HG02970 (cell line): ENCODE measurements at regions not wholly inside any gene's neighbourhood (a gene's known extent, or its start where the extent isn't known, plus 50 kb on each side); places are given as distances from the start of the nearest gene placed in this dataset.
"Not testable (repeated sequence)": the region's sequence is repeated elsewhere in the genome, so short reads cannot be mapped to it uniquely, and the experiment has no call there.

Source experiments
- ATAC-seq: cut with Tn5 transposase; IDR thresholded peaks from one replicate; pipeline ENCODE4 v1.9.1; 2021; ENCODE audit warnings: mild to moderate bottlenecking, moderate library complexity, moderate number of reproducible peaks; ENCODE audit not compliant: unreplicated experiment, low FRiP score

DNA sequence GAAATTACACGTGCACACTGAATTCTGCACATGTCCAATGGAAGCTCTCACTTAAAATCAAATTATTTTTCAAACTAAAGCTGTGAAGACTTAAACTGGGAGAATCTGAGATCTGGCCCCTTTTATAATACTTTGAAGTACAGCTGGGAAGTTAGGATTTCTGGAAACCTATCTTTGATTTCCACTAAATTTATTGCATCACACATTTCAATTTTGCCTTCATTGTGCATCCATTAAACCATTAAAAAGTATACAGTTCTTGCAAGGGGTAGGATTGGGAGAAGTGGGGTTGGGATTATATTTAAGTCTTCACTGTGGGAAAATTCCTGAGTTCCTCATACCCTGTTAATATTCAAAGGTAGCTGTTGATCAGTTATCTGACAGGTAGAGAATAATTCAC is 1229.6 kb upstream of the ZEB2 start:
- no peak for ATAC-seq

DNA sequence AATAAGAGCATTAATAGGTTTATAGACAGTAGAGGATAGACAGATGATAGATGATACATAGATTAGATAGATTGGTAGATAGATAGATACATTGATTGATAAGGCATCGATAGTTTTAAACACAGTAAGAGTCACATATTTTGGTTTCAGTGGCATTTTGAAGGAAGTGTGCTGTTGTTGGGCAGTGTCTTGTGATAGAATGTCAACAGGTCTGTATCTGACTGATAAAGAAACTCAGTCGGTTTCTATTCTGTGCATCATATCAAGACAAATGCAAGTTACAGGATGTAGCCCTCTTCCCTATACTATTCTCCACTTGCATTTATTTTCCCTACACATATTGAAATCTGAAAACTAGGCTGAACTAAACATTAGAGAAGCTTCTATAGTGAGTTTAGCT is 1229.0 kb upstream of the ZEB2 start:
- ATAC-seq: peak; percentile 44

DNA sequence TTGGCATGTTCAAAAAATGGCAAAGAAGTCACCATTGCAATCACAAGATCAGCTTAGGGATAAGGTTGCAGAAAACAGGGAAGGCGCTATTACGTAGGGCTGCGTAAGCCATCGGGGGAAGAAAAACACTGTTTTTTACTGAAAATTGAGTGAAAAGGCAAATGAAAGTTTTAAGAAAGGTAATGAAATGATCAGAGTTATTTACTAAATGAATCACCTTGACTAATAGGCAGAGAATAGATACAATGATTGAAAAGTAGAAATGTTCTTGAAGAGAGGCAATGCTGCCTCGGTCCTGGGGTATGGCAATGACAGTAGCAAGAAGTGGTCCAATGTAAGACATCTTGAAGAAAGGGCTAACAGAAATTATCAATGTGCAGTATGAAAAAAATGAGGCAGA is 1227.8 kb upstream of the ZEB2 start:
- ATAC-seq: no peak

DNA sequence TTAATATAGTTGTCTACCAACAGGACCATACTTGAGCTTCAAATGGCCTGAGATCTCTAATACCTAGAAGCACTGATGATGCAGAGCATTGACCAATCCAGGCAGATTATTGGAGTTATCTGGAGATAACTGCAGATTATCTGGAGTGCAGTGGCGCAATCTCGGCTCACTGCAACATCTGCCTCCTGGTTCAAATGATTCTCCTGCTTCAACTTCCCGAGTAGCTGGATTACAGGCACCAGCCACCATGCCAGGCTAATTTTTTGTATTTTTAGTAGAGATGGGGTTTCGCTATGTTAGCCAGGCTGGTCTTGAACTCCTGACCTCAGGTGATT is 1225.4 kb upstream of the ZEB2 start:
- ATAC-seq: not testable (repeated sequence)

DNA sequence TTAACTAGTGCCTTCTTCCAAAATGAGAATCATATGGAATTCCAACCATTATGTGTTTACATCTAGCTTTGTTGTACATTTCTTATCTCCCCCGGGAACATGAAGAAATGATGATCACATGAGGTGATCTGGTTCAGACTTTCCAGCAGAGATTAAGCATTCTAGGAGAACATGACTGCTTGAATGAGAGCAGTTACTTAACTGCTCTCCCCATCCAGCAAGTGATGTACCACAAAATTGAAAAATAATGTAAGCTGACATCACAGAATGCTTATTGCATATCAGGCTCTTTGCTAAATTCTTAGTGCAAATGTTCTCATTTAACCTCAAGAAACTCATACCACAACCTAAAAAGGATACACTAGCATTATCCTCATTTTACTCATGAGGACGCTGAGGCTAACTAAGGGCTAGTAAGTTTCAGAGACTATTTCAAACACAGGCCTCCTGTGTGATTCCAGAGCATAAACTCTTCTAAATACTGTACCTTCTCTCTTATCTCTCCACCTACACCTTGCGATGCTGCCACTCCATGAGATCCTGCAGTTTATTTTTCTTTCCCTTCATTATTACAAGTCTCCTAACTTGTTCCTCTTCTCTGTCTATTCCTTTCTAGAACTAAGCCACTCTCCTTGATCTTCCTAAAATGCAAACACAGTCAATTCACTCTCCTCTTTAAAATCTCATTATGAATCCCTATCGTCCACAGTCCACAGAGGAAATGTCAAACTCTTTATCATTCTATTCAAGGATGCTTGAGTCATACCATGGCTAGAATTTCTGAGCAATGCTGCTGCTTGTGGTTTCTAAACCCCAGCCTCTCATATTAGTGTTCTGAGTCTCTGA is 1224.8 kb upstream of the ZEB2 start:
- peak; percentile 71 for ATAC-seq

DNA sequence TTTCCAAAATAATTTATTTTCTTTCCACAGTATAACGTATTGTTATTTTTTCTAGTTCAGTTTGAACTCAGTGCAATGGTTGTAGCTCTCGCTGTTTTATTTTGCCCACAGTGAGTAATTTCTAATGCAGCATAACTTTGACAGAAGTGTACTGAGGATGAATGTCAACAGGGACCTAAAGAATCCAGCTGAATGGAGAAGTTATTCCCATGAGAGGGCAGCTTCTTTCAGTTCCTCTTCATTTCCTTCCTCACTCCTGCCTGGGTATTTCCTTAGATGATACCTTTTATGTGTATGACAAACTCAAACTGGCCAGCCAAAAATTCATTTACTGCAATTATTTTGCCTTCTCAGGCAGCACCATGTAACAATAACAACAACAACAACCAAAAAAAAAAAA is 1223.1 kb upstream of the ZEB2 start:
- no peak for ATAC-seq

DNA sequence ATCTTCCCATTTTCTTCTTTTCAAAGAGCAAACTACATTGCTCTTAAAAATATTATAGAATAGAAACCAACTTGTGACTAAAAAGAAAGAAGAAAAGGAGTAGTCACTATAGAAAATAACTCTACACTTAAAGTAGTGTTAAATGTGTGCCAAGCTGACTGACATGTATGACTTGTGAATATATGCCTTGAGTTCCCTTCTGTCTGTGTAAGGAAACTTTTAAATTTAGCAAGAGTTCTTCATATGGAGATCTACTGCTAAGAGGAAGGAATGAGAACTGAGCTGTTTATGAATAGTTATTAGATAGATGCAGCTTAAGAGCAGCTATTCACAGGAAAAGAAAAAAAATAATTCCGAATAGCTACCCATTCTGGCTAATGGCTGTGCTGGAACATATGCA is 1221.7 kb upstream of the ZEB2 start:
- no peak for ATAC-seq

DNA sequence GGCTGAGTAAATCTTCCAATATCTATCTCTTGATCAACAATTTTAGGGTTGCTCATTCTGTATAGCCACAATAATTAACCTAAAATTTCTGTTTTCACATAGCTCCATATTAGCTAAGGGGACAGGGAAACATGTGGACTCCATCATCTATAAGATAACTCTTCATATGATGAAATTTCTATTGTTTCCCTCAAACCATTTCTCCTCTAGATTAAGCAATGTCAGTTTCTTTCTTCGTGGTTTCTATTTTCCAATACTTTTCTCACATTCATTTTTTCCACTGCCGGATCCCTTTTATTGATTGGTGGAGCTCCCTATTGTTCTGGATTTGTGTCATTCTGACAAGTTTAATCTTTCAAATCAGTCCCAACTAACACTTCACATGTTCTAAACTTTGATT is 1221.3 kb upstream of the ZEB2 start:
- ATAC-seq: no peak

DNA sequence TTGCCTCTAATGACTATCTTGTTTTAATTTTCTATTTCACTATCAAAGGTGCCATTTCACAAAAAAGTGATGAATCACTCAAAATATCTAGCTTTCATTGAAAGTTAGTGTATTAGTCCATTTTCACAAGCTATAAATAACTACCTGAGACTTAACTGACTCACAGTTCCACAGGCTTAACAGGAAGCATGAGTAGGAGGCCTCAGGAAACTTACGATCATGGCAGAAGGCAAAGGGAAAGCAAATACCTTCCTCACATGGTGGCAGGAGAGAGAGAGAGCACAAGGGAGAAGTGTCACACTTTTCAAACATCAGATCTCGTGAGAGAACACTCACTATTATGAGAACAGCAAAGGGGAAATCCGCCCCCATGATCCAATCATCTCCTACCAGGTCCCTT is 1220.4 kb upstream of the ZEB2 start:
- ATAC-seq: no peak

DNA sequence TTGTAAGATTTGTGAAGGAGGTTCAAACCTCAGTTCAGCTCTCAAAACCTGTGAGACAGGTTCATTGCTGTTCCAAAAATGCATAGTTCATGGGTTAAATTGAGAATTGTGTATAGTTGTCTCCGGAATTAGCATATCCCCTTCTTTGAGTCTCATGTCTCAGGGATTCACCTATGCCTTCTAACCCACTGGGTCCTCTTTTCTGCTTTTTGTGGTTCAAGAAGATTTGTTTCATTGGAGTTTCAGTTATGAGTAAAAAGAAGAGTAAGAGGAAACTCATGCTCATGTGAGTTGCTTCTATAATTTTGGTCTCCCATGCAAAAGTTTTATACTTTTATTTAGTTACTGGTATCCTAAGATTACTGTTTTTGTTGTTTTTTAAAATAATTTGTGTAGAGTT is 1219.8 kb upstream of the ZEB2 start:
- ATAC-seq: no peak

DNA sequence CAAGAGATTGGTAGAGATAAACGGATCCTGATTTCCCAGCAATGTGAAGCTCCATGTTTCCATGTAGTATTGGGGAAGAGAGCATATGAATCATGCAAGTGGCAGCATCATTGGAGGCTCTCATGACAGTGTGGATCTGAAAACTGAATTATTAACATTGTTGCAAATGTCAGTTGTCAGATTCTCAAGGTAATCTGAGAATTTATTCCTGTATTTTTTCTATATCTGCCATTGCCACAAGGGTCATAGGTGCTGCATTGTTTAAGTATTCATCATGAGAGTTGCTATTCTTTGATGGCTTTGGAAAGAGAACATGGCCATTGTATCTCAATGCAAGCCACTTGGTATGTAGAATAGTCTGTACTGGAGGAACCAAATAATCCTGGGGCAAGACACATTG is 1217.0 kb upstream of the ZEB2 start:
- ATAC-seq: no peak

DNA sequence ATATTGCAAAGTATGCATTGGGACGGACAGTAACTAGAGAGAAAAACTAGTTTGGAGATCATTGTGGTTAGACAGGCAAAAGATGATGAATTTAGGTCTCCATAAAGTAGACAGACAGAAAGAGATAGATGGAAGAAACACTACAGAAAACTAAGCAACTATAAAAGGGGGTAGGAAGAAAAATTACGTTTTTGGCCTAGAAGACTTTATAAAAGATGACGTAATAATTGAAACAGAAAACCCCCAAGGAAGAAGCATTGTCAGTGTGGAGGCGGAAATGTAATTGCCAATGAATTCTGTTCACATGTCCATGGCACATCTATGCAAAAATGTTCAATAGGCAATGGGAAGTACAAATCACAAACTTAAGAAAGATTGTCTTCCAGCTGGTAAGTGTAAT is 1211.5 kb upstream of the ZEB2 start:
- ATAC-seq: no peak

DNA sequence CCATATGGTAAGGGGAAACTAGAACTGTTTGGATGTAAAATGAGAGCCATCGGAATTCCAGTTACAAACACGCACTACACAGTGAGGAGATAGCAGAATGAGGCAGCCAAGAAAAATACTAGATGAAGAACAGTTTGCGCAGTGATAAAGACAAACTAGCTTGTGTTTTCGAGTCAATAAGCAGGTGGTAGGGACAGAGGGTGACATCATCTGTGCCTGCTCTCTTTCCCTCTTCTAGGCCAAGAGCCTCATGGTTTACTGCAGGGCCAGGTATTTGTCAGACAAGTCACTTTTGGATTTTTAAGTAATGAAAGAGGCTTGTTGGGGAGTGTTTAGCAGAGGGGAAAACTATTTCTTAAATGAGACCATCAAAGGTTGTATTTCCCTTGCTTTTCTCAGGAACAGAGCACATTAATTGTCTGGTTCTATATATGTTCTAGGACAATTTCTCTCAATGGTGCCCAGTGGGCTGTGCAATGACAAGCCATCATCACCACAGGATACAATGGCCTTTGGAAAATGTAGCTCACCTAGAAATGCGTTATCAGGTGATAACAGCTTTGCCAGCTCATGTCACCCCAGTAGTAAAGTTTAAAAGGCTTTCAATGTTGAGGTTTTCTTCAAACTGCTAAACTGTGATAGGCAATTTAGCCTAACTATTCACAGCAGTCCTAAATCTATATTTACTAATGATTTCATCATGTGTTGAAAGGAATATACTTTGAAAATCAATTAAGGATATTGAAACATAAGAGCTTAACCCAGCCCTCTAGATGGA is 1210.3 kb upstream of the ZEB2 start:
- ATAC-seq: no peak

DNA sequence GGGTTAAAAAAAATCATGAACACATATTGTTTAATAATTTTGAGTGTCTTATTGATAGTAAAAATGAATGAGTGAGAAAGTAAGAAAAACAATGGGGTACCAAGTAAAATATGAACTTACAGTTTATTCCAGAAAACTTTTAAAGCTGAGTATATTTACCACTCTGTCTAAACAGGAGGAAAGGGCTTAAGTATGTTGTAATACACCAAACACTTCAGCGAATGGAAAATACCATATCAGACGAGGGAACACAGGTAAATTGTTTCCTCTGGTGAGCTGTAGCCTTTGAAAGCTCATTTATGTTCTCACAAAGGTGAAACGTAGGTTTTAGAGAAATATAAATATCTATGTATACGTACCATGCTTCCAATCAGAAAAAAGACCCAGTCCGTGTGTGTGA is 1209.6 kb upstream of the ZEB2 start:
- ATAC-seq: no peak

DNA sequence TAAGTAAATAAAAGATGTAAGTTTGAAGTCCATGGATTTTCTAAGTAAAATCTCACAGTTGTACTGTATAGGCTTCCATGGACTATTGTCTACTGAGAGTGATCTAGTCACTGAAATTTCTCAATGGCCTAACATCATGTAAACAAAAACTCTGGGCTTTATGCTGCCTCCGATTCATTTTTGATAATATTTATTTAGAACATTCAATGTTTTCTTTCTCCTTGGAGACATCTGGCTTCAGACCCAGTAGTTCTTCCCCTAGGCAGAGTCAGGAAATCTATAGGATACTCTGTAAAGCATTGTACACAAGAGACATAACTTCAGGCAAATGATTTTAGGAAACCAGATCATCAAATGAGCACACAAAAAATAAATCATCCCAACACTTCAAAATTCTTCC is 1208.6 kb upstream of the ZEB2 start:
- no peak for ATAC-seq

DNA sequence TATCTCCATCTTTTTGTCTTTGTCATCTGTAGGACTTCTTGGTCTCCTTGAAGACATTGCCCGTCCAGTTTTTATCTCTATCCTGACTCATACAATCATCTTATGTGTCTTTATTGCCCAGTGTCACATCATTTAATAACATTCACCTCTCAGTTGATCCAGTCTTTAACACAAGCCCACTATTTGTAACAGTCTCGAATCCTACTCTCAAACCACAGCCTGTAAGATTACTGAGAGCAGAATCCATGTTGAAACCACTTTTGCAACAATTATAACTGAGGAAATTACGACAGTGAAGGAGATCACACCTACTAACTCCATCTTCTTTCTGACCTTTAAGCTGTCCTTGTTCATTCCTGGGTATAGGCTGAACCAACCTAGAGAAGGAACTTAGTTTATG is 1206.0 kb upstream of the ZEB2 start:
- no peak for ATAC-seq

DNA sequence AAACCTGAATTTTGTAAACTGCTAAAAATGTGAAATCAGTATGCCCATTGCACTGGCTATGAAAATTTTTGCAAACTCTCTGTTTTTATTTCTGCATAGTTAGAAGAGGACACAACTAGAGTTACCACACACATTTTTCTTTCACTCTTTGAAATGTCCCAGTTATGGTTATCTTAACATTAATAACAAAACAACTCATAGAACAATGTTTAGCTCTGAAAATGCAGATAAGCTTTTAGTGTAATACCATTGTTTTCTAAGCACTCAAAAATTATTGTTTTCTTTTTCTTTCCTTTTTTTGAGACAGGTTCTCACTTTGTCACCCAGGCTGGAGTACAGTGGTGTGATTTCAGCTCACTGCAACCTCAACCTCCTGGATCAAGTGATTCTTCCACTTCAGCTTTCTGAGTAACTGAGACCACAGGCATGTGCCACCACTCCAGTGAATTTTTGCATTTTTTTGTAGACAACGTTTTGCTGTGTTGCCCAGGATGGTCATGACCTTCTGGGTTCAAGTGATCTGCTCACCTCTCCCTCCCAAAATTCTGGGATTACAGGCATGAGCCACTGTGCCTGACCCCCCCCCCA is 1204.5 kb upstream of the ZEB2 start:
- no peak for ATAC-seq

DNA sequence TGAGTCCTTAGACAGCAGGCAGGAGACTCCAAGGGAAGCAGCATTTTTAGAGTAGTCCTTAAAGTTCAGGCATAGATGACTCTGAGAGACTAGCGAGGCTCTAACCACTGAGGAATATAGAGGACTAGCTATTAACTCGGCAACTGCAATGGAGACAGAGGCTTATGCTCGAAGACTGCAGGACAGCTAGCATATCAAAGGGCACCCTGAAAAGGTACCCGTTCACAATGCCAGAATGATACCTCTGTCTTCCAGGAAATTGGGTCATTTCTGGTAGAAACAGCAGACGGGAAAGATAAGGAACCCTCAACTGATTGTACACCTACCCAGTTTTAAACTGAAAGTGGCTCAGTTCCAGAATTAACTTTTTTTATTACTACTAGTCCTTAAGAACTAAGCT is 1204.0 kb upstream of the ZEB2 start:
- no peak for ATAC-seq

DNA sequence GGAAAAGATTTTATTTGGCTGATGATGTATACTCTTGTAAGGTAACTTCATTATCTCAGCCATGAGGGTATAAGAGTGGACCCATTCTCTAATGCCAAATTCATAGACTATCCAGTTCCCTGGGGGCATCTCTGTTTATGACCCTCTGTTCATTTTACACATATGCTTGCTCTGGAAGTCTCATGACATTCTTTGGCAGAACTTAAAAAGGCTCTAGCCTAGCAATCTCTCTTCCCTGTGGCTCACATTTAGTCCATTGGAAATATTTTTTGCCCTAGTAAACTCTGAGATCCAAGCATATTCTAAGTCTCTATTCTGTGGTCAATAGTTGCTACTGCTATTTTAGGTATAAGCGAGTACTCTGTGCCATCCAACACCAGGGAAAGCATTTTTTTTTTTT is 1201.8 kb upstream of the ZEB2 start:
- no peak for ATAC-seq

DNA sequence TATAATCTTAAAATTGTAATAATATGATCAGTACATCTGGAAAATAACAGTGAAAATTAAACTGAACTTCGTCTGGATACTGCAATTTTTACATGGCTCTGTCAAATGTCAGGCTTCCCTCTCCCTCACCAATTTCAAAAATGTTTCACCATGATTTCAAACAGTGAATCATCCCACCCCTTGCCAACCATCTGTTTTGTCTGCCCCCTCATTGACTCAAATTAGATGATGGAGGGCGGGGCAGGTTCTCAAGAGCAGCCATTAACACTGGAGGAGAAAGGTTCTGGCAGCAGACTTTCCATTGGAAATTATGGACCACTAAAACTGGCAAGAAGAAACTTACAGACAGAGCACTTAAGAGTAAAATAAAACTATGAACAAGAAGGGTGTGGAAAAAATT is 1195.7 kb upstream of the ZEB2 start:
- ATAC-seq: no peak

DNA sequence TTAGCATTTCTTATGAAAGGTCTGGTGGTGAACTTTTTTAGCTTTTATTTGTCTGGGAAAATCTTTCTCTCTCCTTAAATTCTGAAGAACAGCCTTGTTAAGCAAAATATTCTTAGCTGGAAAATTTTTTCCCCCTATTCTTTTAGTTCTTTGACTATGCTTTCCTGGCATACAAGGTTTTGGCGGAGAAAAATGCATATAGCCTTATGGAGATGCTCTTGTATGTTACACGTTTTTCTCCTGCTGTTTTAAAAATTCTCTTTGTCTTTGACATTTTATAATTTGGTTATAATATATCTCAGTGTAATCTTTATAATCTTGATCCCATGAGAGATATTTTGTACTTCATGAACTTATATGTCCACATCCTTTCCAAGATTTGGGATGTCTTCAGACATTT is 1190.4 kb upstream of the ZEB2 start:
- ATAC-seq: no peak

DNA sequence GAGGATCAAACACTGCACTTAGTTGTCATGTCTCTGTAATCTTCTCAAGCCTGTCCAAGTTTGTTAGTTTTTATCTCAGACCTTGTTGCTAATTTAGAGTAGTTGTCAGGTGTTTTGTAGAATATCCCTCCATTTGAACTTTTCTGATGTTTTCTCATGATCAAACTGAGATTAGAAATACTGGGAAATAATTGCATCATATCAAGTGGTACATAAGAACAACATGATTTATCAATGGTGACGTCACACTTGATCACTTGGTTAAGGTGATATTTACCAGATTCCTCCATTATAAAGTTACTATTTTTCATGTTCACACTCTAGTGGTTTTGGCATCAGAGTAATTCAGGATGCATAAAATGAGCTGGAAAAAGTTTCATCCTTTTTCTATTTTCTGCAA is 1182.4 kb upstream of the ZEB2 start:
- ATAC-seq: no peak
